HEK293T (cell line): ENCODE measurements at regions not wholly inside any gene's neighbourhood (a gene's known extent, or its start where the extent isn't known, plus 50 kb on each side); places are given as distances from the start of the nearest gene placed in this dataset.

ENCODE experiments used
- ARNT ChIP-seq: fragments of 450-650 bp; IDR thresholded peaks from 2 replicates; pipeline ENCODE4 v1.6.1; 2017; ENCODE audit warnings: mild to moderate bottlenecking
- BHLHE40 ChIP-seq: fragments of 450-650 bp; IDR thresholded peaks from 2 replicates; pipeline ENCODE4 v1.6.1; 2016; ENCODE audit warnings: mild to moderate bottlenecking, moderate library complexity, borderline replicate concordance
- ELF4 ChIP-seq: fragments of 450-650 bp; IDR thresholded peaks from 2 replicates; pipeline ENCODE4 v1.6.1; 2017; ENCODE audit warnings: antibody characterized with exemption
- FOXA1 ChIP-seq: fragments of 450-650 bp; IDR thresholded peaks from 2 replicates; pipeline ENCODE4 v1.6.1; 2016; ENCODE audit warnings: mild to moderate bottlenecking
- FOXM1 ChIP-seq: fragments of 450-650 bp; IDR thresholded peaks from 2 replicates; pipeline ENCODE4 v1.6.1; 2017; ENCODE audit warnings: mild to moderate bottlenecking, borderline replicate concordance
- HDGF ChIP-seq: fragments of 450-650 bp; IDR thresholded peaks from 2 replicates; pipeline ENCODE4 v1.6.1; 2017; ENCODE audit warnings: antibody characterized with exemption, borderline replicate concordance
- L3MBTL2 ChIP-seq: fragments of 450-650 bp; conservative IDR thresholded peaks from 2 replicates; pipeline ENCODE4 v1.6.1; 2016; ENCODE audit warnings: mild to moderate bottlenecking
- NFRKB ChIP-seq: fragments of 450-650 bp; IDR thresholded peaks from 2 replicates; pipeline ENCODE4 v1.6.1; 2016; ENCODE audit warnings: mild to moderate bottlenecking, moderate library complexity
- SP1 ChIP-seq: fragments of 450-650 bp; IDR thresholded peaks from 2 replicates; pipeline ENCODE4 v1.6.1; 2017
- SUZ12 ChIP-seq: fragments of 450-650 bp; IDR thresholded peaks from 2 replicates; pipeline ENCODE4 v1.6.1; 2016; ENCODE audit warnings: mild to moderate bottlenecking
- TARDBP ChIP-seq: fragments of 450-650 bp; IDR thresholded peaks from 2 replicates; pipeline ENCODE4 v1.6.1; 2016
- ZNF384 ChIP-seq: fragments of 450-650 bp; IDR thresholded peaks from 2 replicates; pipeline ENCODE4 v1.6.1; 2016

DNA sequence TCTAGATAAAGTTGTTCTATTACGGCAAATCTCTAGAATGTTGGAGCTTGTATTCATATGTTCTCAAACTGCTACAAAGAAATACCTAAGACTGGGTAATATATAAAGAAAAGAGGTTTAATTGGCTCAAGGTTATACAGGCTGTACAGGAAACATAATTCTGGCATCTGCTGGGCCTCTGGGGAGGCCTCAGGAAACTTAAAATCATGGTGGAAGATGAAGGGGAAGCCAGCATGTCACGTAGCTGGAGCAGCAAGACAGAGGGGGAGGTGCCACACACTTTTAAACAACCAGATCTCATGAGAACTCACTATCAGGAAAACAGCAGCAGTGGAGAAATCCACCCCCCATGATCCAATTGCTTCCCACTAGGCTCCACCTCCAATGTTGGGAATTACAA, 390.4 kb upstream of the ADGRL4 start:
- TF ChIP-seq TARDBP: no peak
- TF ChIP-seq HDGF: no peak
- TF ChIP-seq NFRKB: no peak
- TF ChIP-seq FOXA1: no peak
- TF ChIP-seq ZNF384: no peak
- no peak for TF ChIP-seq ARNT
- TF ChIP-seq SP1: no peak
- TF ChIP-seq BHLHE40: no peak
- no peak for TF ChIP-seq L3MBTL2
- no peak for TF ChIP-seq ELF4
- TF ChIP-seq FOXM1: no peak
- no peak for TF ChIP-seq SUZ12
